Mesendoderm (in vitro differentiated cells): ENCODE measurements at regions not wholly inside any gene's neighbourhood (a gene's known extent, or its start where the extent isn't known, plus 50 kb on each side); places are given as distances from the start of the nearest gene placed in this dataset.

Experiments used
- DNase-seq: peaks from one replicate; pipeline ENCODE4 v3.0.0; 2013
- H2AK5ac ChIP-seq: 2 replicates; pipeline ENCODE4 v1.6.1; 2013; ENCODE audit warnings: low read length, inconsistent platforms
- H2BK120ac ChIP-seq: 2 replicates; pipeline ENCODE4 v1.6.1; 2013; ENCODE audit warnings: low read depth, mild to moderate bottlenecking, low read length, moderate library complexity, mixed read lengths
- H2BK15ac ChIP-seq: replicated peaks from 2 replicates; pipeline ENCODE4 v1.6.1; 2013; ENCODE audit warnings: low read depth, mild to moderate bottlenecking, moderate library complexity
- H2BK5ac ChIP-seq: 2 replicates; pipeline ENCODE4 v1.6.1; 2013; ENCODE audit warnings: low read length, inconsistent platforms
- H3K18ac ChIP-seq: 2 replicates; pipeline ENCODE4 v1.6.1; 2013; ENCODE audit warnings: mild to moderate bottlenecking, low read length, mixed read lengths
- H3K23ac ChIP-seq: one replicate; pipeline ENCODE4 v1.6.1; 2013; ENCODE audit warnings: low read length
- H3K27ac ChIP-seq: 2 replicates; pipeline ENCODE4 v1.5.1; 2013; ENCODE audit warnings: low read depth, mild to moderate bottlenecking, inconsistent platforms, low read length, moderate library complexity
- H3K27me3 ChIP-seq: 2 replicates; pipeline ENCODE4 v1.6.1; 2013; ENCODE audit warnings: low read length, control low read depth, mild to moderate bottlenecking, inconsistent platforms; ENCODE audit not compliant: insufficient read depth, poor library complexity
- H3K36me3 ChIP-seq: 2 replicates; pipeline ENCODE4 v1.6.1; 2013; ENCODE audit warnings: low read length, inconsistent platforms; ENCODE audit not compliant: control insufficient read depth, insufficient read depth
- H3K4ac ChIP-seq: one replicate; pipeline ENCODE4 v1.6.1; 2013; ENCODE audit warnings: low read depth, mild to moderate bottlenecking, low read length, moderate library complexity
- H3K4me1 ChIP-seq: 2 replicates; pipeline ENCODE4 v1.6.1; 2013; ENCODE audit warnings: low read depth, low read length, inconsistent platforms; ENCODE audit not compliant: control insufficient read depth
- H3K4me2 ChIP-seq: 2 replicates; pipeline ENCODE4 v1.6.1; 2013; ENCODE audit warnings: low read length
- H3K4me3 ChIP-seq: 2 replicates; pipeline ENCODE4 v1.5.1; 2013; ENCODE audit warnings: mild to moderate bottlenecking, low read length
- H3K56ac ChIP-seq: one replicate; pipeline ENCODE4 v1.6.1; 2013; ENCODE audit warnings: low read length
- H3K79me1 ChIP-seq: 2 replicates; pipeline ENCODE4 v1.6.1; 2013; ENCODE audit warnings: low read length, inconsistent platforms
- H3K79me2 ChIP-seq: 2 replicates; pipeline ENCODE4 v1.6.1; 2013; ENCODE audit warnings: mild to moderate bottlenecking, low read length; ENCODE audit not compliant: control insufficient read depth, insufficient read depth
- H3K9ac ChIP-seq: 2 replicates; pipeline ENCODE4 v1.6.1; 2013; ENCODE audit warnings: low read length, inconsistent platforms
- H4K5ac ChIP-seq: one replicate; pipeline ENCODE4 v1.6.1; 2013; ENCODE audit warnings: low read length
- H4K8ac ChIP-seq: one replicate; pipeline ENCODE4 v1.6.1; 2013; ENCODE audit warnings: low read depth, mild to moderate bottlenecking, control low read depth, low read length, moderate library complexity
- WGBS: extraction: QIAGEN DNeasy Blood & Tissue Kit; methylation state at CpG from one replicate; pipeline ENCODE4 v1.1.7; 2013; ENCODE audit warnings: low lambda C conversion rate, missing lambda C conversion rate; ENCODE audit not compliant: insufficient coverage; ENCODE audit errors: extremely low coverage; 5-methylcytosine and 5-hydroxymethylcytosine counted together

DNA sequence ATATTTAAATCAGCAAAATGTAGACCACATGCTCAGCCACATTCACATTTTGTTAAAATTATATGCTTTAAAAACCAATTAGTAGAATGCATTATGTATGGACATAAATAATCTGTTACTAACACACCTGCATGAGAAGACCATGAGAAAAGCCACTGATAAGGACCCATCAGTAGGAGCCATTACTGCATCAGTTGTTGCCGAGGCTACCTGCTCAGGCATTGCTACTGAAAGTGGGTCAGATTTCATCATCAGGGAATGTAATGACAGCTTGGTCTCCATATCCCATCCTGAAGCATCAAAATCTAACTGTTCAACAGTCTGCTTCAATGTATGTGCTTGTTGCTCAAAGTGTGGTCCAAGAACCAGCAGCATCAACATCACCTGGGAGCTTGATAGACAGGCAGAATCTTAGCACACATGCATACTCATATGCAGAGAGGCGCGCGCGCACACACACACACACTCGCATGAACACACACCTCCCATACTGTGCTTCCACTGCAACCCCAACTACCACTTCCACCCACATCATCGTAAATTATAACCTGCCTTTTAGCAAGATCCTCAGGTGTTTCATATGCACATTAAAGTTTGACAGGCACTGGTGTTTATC lies 72.4 kb upstream of the FOXB1 start:
- Histone ChIP-seq H2BK5ac (no peak overlapping the region), H3K27ac (no peak overlapping the region), H3K18ac (no peak overlapping the region), H3K4ac (no peak overlapping the region), H3K56ac (no peak overlapping the region), H3K9ac (no peak overlapping the region), H3K36me3 (no peaks in the 10 kb centered on the region), H2AK5ac (no peak overlapping the region), H2BK120ac (no peak overlapping the region), H3K79me2 (no peaks in the 10 kb centered on the region), H3K4me1 (no peaks in the 10 kb centered on the region), H3K79me1 (no peaks in the 10 kb centered on the region), H3K23ac (no peak overlapping the region), H4K8ac (no peak overlapping the region), H3K27me3 (no peaks in the 10 kb centered on the region), H3K4me3 (no peak overlapping the region), H3K4me2 (no peak overlapping the region), H4K5ac (no peak overlapping the region), H2BK15ac (no peak overlapping the region)
- DNase-seq = no peak
- WGBS = no CpG with 5 or more reads among the region's 7 CpGs

DNA sequence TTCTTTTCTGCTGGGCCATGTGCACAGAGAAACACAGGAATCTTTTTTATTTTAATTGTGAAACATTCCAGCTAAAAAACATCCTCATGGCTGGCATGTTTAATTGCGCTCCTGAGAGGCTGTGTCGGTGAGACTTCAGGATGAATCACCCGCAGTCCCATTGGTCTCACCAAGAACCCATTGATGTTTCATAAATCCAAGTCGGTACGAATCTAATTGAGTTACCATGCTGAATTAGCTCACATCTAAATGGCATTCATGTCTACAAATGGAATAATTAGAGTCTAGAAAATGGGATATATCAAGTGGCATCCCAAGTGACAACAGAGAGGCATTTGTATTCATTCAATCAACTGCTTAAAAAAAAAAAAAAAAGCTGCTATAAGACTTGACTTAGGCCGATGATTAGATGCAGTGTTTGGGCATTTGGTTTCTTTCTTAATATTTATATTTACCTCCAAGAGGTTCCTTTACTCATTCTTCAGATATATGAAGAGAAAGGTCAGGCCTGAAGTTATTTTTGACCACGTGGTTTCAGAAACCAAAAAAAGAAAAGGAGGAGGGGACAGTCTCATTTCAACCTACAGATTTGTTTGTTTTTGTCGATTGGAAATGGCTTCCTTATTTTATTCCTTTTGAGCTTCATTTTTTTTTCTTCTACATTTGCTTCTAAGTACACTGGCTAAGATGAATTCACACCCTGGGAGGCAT lies 79.1 kb upstream of the FOXB1 start:
- no peak overlapping the region for H3K23ac ChIP-seq
- H4K5ac ChIP-seq = no peak overlapping the region
- H3K27me3 ChIP-seq = no peaks in the 10 kb centered on the region
- H3K4ac ChIP-seq = no peak overlapping the region
- no peak overlapping the region for H3K4me3 ChIP-seq
- no peaks in the 10 kb centered on the region for H3K79me2 ChIP-seq
- H4K8ac ChIP-seq = no peak overlapping the region
- no peak overlapping the region for H3K18ac ChIP-seq
- no peak overlapping the region for H2BK15ac ChIP-seq
- H3K79me1 ChIP-seq = no peaks in the 10 kb centered on the region
- no peaks in the 10 kb centered on the region for H3K36me3 ChIP-seq
- H2BK5ac ChIP-seq = no peak overlapping the region
- no peak overlapping the region for H2BK120ac ChIP-seq
- H3K9ac ChIP-seq = no peak overlapping the region
- H2AK5ac ChIP-seq = no peak overlapping the region
- no peaks in the 10 kb centered on the region for H3K4me1 ChIP-seq
- no peak overlapping the region for H3K4me2 ChIP-seq
- H3K56ac ChIP-seq = no peak overlapping the region
- WGBS = no CpG with 5 or more reads among the region's 8 CpGs
- no peak for DNase-seq
- H3K27ac ChIP-seq = no peak overlapping the region

DNA sequence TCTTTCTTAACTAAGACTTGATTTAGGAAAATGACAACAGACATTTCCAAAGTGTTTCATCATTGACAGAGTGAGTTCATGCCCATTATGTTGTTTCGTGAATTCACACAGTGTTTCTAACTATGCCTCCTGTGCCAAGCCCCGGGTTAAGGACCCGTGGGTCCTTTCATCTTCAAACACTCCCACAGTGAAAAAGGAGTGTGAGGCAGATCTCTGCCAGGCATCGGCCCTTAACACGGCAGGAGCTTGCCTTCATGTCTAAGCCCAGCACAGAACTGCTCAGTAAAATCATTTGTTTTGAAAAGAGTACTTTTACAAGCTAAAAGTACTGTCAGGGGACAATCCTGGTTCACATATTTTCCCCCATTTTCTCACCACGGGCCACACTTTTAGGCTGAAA lies 80.0 kb upstream of the FOXB1 start:
- Histone ChIP-seq H2AK5ac (no peak overlapping the region), H3K56ac (no peak overlapping the region), H3K23ac (no peak overlapping the region), H3K27me3 (no peaks in the 10 kb centered on the region), H3K4me3 (no peak overlapping the region), H4K5ac (no peak overlapping the region), H3K4me1 (no peaks in the 10 kb centered on the region), H3K18ac (no peak overlapping the region), H2BK5ac (no peak overlapping the region), H2BK120ac (no peak overlapping the region), H3K79me2 (no peaks in the 10 kb centered on the region), H3K9ac (no peak overlapping the region), H4K8ac (no peak overlapping the region), H3K4ac (no peak overlapping the region), H3K36me3 (no peaks in the 10 kb centered on the region), H3K27ac (no peak overlapping the region), H3K4me2 (no peak overlapping the region), H2BK15ac (no peak overlapping the region), H3K79me1 (no peaks in the 10 kb centered on the region)
- no peak for DNase-seq
- WGBS = no CpG with 5 or more reads among the region's 6 CpGs

DNA sequence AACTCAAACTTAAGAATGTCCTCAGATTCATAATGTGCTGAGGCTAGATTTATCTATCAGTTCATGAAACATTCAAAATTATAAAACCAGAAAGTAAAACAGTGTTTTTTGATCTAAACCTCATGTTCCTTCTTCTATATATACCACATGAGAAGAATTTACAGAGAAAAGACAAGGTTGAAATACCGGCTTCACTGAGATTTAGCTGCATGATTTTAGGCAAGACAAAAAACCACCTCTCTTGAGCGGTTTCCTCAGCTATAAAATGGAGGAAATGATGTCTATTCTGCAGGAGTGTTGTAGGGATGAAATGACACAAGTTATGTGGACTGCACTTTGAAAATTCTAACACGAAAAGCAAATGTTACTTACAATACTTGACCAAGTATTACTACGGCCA lies 80.6 kb upstream of the FOXB1 start:
- Histone ChIP-seq H2BK15ac (no peak overlapping the region), H2AK5ac (no peak overlapping the region), H3K4me2 (no peak overlapping the region), H3K9ac (no peak overlapping the region), H3K27ac (no peak overlapping the region), H3K79me2 (no peaks in the 10 kb centered on the region), H3K56ac (no peak overlapping the region), H2BK5ac (no peak overlapping the region), H4K8ac (no peak overlapping the region), H3K4me1 (no peaks in the 10 kb centered on the region), H3K4me3 (no peak overlapping the region), H3K79me1 (no peaks in the 10 kb centered on the region), H3K23ac (no peak overlapping the region), H2BK120ac (no peak overlapping the region), H3K4ac (no peak overlapping the region), H3K27me3 (no peaks in the 10 kb centered on the region), H3K18ac (no peak overlapping the region), H4K5ac (no peak overlapping the region), H3K36me3 (no peaks in the 10 kb centered on the region)
- no peak for DNase-seq
- WGBS = no CpG with 5 or more reads among the region's 4 CpGs

DNA sequence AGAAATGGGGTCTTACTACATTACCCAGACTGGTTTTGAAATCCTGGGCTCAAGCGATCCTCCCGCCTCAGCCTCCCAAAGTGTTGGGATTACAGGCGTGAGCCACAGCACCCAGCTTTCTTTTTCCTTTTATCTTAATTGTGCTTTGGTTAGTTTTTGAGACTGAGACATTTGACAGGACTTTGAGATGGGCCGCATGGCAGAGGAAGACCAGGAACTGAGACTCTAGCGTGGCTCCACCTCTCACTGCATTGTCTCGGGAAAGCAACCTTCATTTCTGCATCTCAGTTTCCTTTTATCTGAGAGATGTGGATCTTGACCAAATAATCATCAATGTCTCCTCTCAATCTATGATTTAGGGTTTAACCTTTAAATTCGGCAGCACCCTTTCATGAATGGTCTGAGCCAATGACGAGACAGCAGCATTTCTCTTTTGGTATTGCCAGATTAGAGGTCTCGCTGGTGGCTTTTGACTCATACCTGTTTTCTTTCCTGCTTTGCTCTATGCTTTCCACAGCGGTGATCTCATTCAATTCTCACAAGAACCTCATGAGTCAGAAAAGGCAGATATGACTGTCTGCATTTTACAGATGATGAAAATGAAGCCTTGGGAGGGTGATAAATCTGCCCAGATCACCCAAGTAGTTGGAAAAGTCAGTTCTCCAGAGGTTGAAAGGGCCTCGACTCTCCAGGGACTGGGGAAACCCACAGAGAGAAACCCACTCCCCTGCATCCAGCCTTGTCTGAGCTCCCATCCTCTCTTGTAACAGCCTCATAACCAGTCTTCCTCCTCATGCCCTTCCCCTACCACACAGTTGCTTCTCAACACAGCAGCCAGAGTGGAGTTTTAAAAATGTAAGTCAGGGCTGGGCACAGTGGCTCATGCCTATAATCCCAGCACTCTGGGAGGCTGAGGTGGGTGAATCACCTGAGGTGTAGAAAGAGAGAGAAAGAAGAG lies 84.8 kb upstream of the FOXB1 start:
- DNase-seq = no peak
- no peak overlapping the region for H3K27ac ChIP-seq
- WGBS = no CpG with 5 or more reads among the region's 11 CpGs

More for the DNA sequence above, 84.8 kb upstream of the FOXB1 start:
- Histone ChIP-seq H2AK5ac (no peak overlapping the region), H3K18ac (no peak overlapping the region), H3K79me2 (no peaks in the 10 kb centered on the region), H3K9ac (no peak overlapping the region), H3K27me3 (no peaks in the 10 kb centered on the region), H3K4ac (no peak overlapping the region), H2BK120ac (no peak overlapping the region), H3K4me2 (no peak overlapping the region), H3K4me1 (no peaks in the 10 kb centered on the region), H4K5ac (no peak overlapping the region), H3K4me3 (no peak overlapping the region), H3K23ac (peak overlapping the region; percentile 48), H2BK15ac (no peak overlapping the region), H3K36me3 (no peaks in the 10 kb centered on the region), H3K56ac (no peak overlapping the region), H3K79me1 (no peaks in the 10 kb centered on the region), H4K8ac (no peak overlapping the region), H2BK5ac (no peak overlapping the region)
